ENCODE measurements at regions not wholly inside any gene's neighbourhood (a gene's known extent, or its start where the extent isn't known, plus 50 kb on each side); places are given as distances from the start of the nearest gene placed in this dataset.

GRCh38 chr1:34279971-34280370 lies 103.3 kb downstream of the C1orf94 start:
- intact Hi-C loops (cut with micrococcal nuclease; ENCODE audit: unreplicated experiment), result no loop called here
- in situ Hi-C loops (cut with HindIII; ENCODE audit: low pct_unique_long_range_greater_than_20kb, low sequenced_read_pairs), result no loop called here
- H3K9me3 ChIP-seq (ENCODE audit: control insufficient read depth, insufficient read depth, low read depth, low read length), result no peaks in the 10 kb centered on the region
- ChIA-PET CTCF (no interaction called here), POLR2A (no interaction called here)
- no TSS peak for BruUV-seq (replicated peaks)
- no peaks in the 10 kb centered on the region; the same call in 1 of the 2 replicates for H3K27me3 ChIP-seq (ENCODE audit: control insufficient read depth, insufficient read depth, low read length)
- H3K27ac ChIP-seq (ENCODE audit: low read length), result no peak overlapping the region
- H3K4me3 ChIP-seq (ENCODE audit: low read depth in 2 of 2, low read length in 2 of 2), result no peak overlapping the region
- DNase-seq (ENCODE audit: low read depth, low spot score), result no peak
- TF ChIP-seq, protein P1, sequence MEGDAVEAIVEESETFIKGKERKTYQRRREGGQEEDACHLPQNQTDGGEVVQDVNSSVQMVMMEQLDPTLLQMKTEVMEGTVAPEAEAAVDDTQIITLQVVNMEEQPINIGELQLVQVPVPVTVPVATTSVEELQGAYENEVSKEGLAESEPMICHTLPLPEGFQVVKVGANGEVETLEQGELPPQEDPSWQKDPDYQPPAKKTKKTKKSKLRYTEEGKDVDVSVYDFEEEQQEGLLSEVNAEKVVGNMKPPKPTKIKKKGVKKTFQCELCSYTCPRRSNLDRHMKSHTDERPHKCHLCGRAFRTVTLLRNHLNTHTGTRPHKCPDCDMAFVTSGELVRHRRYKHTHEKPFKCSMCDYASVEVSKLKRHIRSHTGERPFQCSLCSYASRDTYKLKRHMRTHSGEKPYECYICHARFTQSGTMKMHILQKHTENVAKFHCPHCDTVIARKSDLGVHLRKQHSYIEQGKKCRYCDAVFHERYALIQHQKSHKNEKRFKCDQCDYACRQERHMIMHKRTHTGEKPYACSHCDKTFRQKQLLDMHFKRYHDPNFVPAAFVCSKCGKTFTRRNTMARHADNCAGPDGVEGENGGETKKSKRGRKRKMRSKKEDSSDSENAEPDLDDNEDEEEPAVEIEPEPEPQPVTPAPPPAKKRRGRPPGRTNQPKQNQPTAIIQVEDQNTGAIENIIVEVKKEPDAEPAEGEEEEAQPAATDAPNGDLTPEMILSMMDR (IDR thresholded peaks at IDR 0.05), result no peak
- TF ChIP-seq, protein P2, sequence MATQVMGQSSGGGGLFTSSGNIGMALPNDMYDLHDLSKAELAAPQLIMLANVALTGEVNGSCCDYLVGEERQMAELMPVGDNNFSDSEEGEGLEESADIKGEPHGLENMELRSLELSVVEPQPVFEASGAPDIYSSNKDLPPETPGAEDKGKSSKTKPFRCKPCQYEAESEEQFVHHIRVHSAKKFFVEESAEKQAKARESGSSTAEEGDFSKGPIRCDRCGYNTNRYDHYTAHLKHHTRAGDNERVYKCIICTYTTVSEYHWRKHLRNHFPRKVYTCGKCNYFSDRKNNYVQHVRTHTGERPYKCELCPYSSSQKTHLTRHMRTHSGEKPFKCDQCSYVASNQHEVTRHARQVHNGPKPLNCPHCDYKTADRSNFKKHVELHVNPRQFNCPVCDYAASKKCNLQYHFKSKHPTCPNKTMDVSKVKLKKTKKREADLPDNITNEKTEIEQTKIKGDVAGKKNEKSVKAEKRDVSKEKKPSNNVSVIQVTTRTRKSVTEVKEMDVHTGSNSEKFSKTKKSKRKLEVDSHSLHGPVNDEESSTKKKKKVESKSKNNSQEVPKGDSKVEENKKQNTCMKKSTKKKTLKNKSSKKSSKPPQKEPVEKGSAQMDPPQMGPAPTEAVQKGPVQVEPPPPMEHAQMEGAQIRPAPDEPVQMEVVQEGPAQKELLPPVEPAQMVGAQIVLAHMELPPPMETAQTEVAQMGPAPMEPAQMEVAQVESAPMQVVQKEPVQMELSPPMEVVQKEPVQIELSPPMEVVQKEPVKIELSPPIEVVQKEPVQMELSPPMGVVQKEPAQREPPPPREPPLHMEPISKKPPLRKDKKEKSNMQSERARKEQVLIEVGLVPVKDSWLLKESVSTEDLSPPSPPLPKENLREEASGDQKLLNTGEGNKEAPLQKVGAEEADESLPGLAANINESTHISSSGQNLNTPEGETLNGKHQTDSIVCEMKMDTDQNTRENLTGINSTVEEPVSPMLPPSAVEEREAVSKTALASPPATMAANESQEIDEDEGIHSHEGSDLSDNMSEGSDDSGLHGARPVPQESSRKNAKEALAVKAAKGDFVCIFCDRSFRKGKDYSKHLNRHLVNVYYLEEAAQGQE (IDR thresholded peaks at IDR 0.05; ENCODE audit: insufficient read depth in 1 of 2, low read depth in 2 of 2, low read length in 1 of 2), result no peak
- no peak for TF ChIP-seq SIN3A (IDR thresholded peaks at IDR 0.05; ENCODE audit: borderline replicate concordance, insufficient read depth, low read depth, low read length)
- no peak for TF ChIP-seq POLR2AphosphoS5 (IDR thresholded peaks at IDR 0.05; ENCODE audit: low read depth, low read length)
- no peak for TF ChIP-seq TCF7L2 (IDR thresholded peaks at IDR 0.05; ENCODE audit: low read depth, low read length)
- no peaks in the 10 kb centered on the region for H3K36me3 ChIP-seq (ENCODE audit: control insufficient read depth, insufficient read depth, low read length)
- no peak for ATAC-seq
- H3K4me1 ChIP-seq (ENCODE audit: control insufficient read depth, insufficient read depth, low read length), result no peaks in the 10 kb centered on the region

GRCh38 chr1:34280509-34280908 lies 103.8 kb downstream of the C1orf94 start:
- Histone ChIP-seq H3K27ac (ENCODE audit: low read length) (no peak overlapping the region), H3K4me3 (ENCODE audit: low read depth in 2 of 2, low read length in 2 of 2) (no peak overlapping the region), H3K27me3 (ENCODE audit: control insufficient read depth, insufficient read depth, low read length) (no peaks in the 10 kb centered on the region; the same call in 1 of the 2 replicates), H3K4me1 (ENCODE audit: control insufficient read depth, insufficient read depth, low read length) (no peaks in the 10 kb centered on the region), H3K9me3 (ENCODE audit: control insufficient read depth, insufficient read depth, low read depth, low read length) (no peaks in the 10 kb centered on the region), H3K36me3 (ENCODE audit: control insufficient read depth, insufficient read depth, low read length) (no peaks in the 10 kb centered on the region)
- TF ChIP-seq, protein P1 (IDR thresholded peaks at IDR 0.05), result no peak
- TF ChIP-seq POLR2AphosphoS5 (IDR thresholded peaks at IDR 0.05; ENCODE audit: low read depth, low read length), result no peak
- no peak for TF ChIP-seq SIN3A (IDR thresholded peaks at IDR 0.05; ENCODE audit: borderline replicate concordance, insufficient read depth, low read depth, low read length)
- TF ChIP-seq, protein P2 (IDR thresholded peaks at IDR 0.05; ENCODE audit: insufficient read depth in 1 of 2, low read depth in 2 of 2, low read length in 1 of 2), result no peak
- no peak for TF ChIP-seq TCF7L2 (IDR thresholded peaks at IDR 0.05; ENCODE audit: low read depth, low read length)
- ATAC-seq (no peak), DNase-seq (ENCODE audit: low read depth, low spot score) (no peak)
- ChIA-PET CTCF (no interaction called here), POLR2A (no interaction called here)
- intact Hi-C loops (cut with micrococcal nuclease; ENCODE audit: unreplicated experiment) (no loop called here), in situ Hi-C loops (cut with HindIII; ENCODE audit: low pct_unique_long_range_greater_than_20kb, low sequenced_read_pairs) (no loop called here)
- BruUV-seq (replicated peaks), result no TSS peak

All from Panc1 (cell line).